Stimulated activated naive CD8-positive, alpha-beta T cell treated with anti-CD3 and anti-CD28 coated beads, Interleukin-15, Interleukin-2, amounts not matched to agents 100 ng/mL and 50 ng/mL, for 24 hours (primary cell): ENCODE measurements at regions not wholly inside any gene's neighbourhood (a gene's known extent, or its start where the extent isn't known, plus 50 kb on each side); places are given as distances from the start of the nearest gene placed in this dataset.

Experiments used
- H3K27ac Mint-ChIP-seq: one replicate; pipeline ENCODE4 v1.8.0; 2021; ENCODE audit warnings: mild to moderate bottlenecking, mixed read lengths
- H3K27me3 Mint-ChIP-seq: one replicate; pipeline ENCODE4 v1.8.0; 2021; ENCODE audit warnings: mixed read lengths
- H3K36me3 Mint-ChIP-seq: one replicate; pipeline ENCODE4 v1.8.0; 2021; ENCODE audit warnings: low read depth, mixed read lengths
- H3K4me1 Mint-ChIP-seq: one replicate; pipeline ENCODE4 v1.8.0; 2021; ENCODE audit warnings: low read depth, mixed read lengths
- H3K4me3 Mint-ChIP-seq: one replicate; pipeline ENCODE4 v1.8.0; 2021; ENCODE audit warnings: mild to moderate bottlenecking, mixed read lengths
- H3K9me3 Mint-ChIP-seq: one replicate; pipeline ENCODE4 v1.8.0; 2021; ENCODE audit warnings: mixed read lengths

- Mint-ChIP-seq H3K9me3 (no peaks in the 10 kb centered on the region), H3K36me3 (peaks cover 9% of the 10 kb centered on the region), H3K27ac (no peak overlapping the region), H3K4me3 (no peak overlapping the region), H3K27me3 (no peaks in the 10 kb centered on the region), H3K4me1 (no peaks in the 10 kb centered on the region)
Observed at GRCh38 chr2:144078106-144078505, 441.8 kb downstream of the ZEB2 start.

DNA sequence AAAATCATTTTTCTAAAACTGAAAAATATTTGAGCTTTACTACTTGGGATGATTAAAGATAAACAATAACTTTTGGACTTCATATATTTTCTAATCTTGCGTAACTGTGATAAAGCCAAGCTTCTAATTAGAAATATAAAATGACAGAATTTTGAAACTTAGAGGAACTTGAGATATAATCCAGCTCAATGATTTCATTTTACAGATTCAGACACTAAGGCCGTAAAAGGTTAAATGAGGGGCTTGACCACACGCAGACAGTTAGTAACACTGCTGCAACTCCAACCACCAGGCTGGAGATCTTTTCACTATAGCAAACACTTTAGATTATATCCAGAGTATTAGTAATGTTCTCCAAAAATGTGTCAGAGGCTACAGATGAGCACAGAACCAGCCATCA, 445.5 kb downstream of the ZEB2 start:
- no peak overlapping the region for H3K4me3 Mint-ChIP-seq
- H3K36me3 Mint-ChIP-seq = peaks cover 13% of the 10 kb centered on the region
- H3K9me3 Mint-ChIP-seq = no peaks in the 10 kb centered on the region
- H3K27ac Mint-ChIP-seq = no peak overlapping the region
- no peaks in the 10 kb centered on the region for H3K4me1 Mint-ChIP-seq
- no peaks in the 10 kb centered on the region for H3K27me3 Mint-ChIP-seq

DNA sequence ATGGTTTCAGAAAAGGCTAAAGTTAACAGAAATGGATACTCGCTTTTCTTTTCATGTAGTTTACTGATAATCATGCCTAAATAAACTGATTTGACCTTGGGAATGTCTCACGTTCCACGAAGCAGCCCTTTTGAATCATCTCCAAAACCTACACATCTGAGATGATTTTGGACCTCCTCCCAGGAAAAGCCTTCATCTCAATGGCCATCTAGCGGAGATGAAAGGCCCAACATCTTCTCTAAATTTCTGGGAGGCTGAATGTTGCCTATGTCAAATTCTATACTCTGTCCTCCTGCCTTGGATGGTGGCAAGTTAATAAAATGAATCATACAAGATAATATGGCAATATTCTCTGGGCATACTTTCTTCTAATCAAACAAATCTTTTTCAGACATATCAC, 448.5 kb downstream of the ZEB2 start:
- no peak overlapping the region for H3K4me3 Mint-ChIP-seq
- H3K4me1 Mint-ChIP-seq = no peaks in the 10 kb centered on the region
- no peak overlapping the region for H3K27ac Mint-ChIP-seq
- H3K36me3 Mint-ChIP-seq = peaks cover 17% of the 10 kb centered on the region
- no peaks in the 10 kb centered on the region for H3K9me3 Mint-ChIP-seq
- no peaks in the 10 kb centered on the region for H3K27me3 Mint-ChIP-seq

GRCh38 chr2:144067506-144067905, 452.4 kb downstream of the ZEB2 start:
- no peaks in the 10 kb centered on the region for H3K27me3 Mint-ChIP-seq
- no peaks in the 10 kb centered on the region for H3K4me1 Mint-ChIP-seq
- peaks cover 12% of the 10 kb centered on the region for H3K36me3 Mint-ChIP-seq
- H3K27ac Mint-ChIP-seq = no peak overlapping the region
- H3K9me3 Mint-ChIP-seq = no peaks in the 10 kb centered on the region
- H3K4me3 Mint-ChIP-seq = no peak overlapping the region

- Mint-ChIP-seq H3K9me3 (no peaks in the 10 kb centered on the region), H3K27me3 (no peaks in the 10 kb centered on the region), H3K4me3 (no peak overlapping the region)
Observed at GRCh38 chr2:144063602-144064001, 456.3 kb downstream of the ZEB2 start.

GRCh38 chr2:144054911-144055310, 465.0 kb downstream of the ZEB2 start:
- H3K27me3 Mint-ChIP-seq = no peaks in the 10 kb centered on the region
- no peaks in the 10 kb centered on the region for H3K9me3 Mint-ChIP-seq
- no peak overlapping the region for H3K4me3 Mint-ChIP-seq
- no peak overlapping the region for H3K27ac Mint-ChIP-seq
- no peaks in the 10 kb centered on the region for H3K4me1 Mint-ChIP-seq
- peaks cover 4% of the 10 kb centered on the region for H3K36me3 Mint-ChIP-seq

More at GRCh38 chr2:144063602-144064001, 456.3 kb downstream of the ZEB2 start:
- Mint-ChIP-seq H3K4me1 (no peaks in the 10 kb centered on the region), H3K36me3 (peaks cover 4% of the 10 kb centered on the region), H3K27ac (no peak overlapping the region)

- H3K4me1 Mint-ChIP-seq = no peaks in the 10 kb centered on the region
- peaks cover 4% of the 10 kb centered on the region for H3K36me3 Mint-ChIP-seq
- no peaks in the 10 kb centered on the region for H3K27me3 Mint-ChIP-seq
- H3K27ac Mint-ChIP-seq = no peak overlapping the region
- H3K9me3 Mint-ChIP-seq = no peaks in the 10 kb centered on the region
- no peak overlapping the region for H3K4me3 Mint-ChIP-seq
Observed at GRCh38 chr2:144052083-144052482, 467.8 kb downstream of the ZEB2 start.

- Mint-ChIP-seq H3K27me3 (no peaks in the 10 kb centered on the region), H3K27ac (no peak overlapping the region), H3K36me3 (no peaks in the 10 kb centered on the region), H3K9me3 (no peaks in the 10 kb centered on the region), H3K4me3 (no peak overlapping the region), H3K4me1 (no peaks in the 10 kb centered on the region)
Observed at GRCh38 chr2:144049137-144049536, 470.8 kb downstream of the ZEB2 start.

DNA sequence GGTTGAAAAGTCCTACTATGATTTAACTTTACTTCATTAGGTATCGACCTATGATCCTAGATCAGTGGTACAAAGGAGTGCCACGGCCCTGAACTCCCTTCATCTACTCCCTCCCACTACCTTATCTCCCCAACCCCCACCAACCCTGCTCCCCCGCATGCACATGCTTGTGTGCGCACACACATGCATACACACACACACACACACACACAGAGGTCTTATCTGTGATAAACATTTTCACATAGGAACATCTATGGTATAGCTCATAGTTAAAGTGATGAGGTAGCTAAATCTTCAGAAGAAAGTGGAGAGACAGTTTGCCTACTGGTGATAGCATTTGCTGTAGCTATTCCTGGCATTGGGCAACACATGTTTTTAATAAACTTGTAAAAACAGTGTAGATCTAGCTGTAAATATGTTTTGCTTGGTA, 471.3 kb downstream of the ZEB2 start:
- Mint-ChIP-seq H3K9me3 (no peaks in the 10 kb centered on the region), H3K27ac (no peak overlapping the region), H3K4me3 (no peak overlapping the region), H3K27me3 (no peaks in the 10 kb centered on the region), H3K36me3 (no peaks in the 10 kb centered on the region), H3K4me1 (no peaks in the 10 kb centered on the region)

DNA sequence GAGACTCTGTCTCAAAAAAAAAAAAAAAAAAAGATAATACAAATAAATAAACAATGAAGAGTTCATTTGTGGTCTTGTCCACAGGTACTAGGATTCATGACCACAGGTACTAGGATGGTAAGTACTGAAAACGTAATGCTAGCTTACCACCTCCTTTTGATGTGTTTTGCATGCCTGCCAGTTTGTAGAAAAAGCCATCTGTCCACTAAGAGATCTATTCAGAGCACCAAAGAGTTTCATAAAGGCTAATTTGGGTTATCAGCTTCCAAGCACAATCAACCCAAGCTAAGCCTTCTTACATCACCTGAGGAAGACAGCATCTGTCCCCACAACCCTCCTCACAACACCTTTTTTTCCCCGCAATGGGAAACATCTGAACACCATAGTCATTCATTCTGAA, 477.2 kb downstream of the ZEB2 start:
- peaks cover 4% of the 10 kb centered on the region for H3K4me1 Mint-ChIP-seq
- no peaks in the 10 kb centered on the region for H3K36me3 Mint-ChIP-seq
- H3K27me3 Mint-ChIP-seq = no peaks in the 10 kb centered on the region
- no peaks in the 10 kb centered on the region for H3K9me3 Mint-ChIP-seq
- H3K4me3 Mint-ChIP-seq = no peak overlapping the region
- H3K27ac Mint-ChIP-seq = no peak overlapping the region

GRCh38 chr2:144041612-144042011, 478.3 kb downstream of the ZEB2 start:
- Mint-ChIP-seq H3K9me3 (no peaks in the 10 kb centered on the region), H3K36me3 (no peaks in the 10 kb centered on the region), H3K4me1 (peaks cover 4% of the 10 kb centered on the region), H3K27ac (no peak overlapping the region), H3K4me3 (no peak overlapping the region), H3K27me3 (no peaks in the 10 kb centered on the region)

- no peak overlapping the region for H3K4me3 Mint-ChIP-seq
- H3K27me3 Mint-ChIP-seq = no peaks in the 10 kb centered on the region
- H3K36me3 Mint-ChIP-seq = no peaks in the 10 kb centered on the region
- H3K4me1 Mint-ChIP-seq = peaks cover 4% of the 10 kb centered on the region
- H3K9me3 Mint-ChIP-seq = no peaks in the 10 kb centered on the region
- no peak overlapping the region for H3K27ac Mint-ChIP-seq
Observed at GRCh38 chr2:144040834-144041233, 479.1 kb downstream of the ZEB2 start.

GRCh38 chr2:144032566-144032965, 487.4 kb downstream of the ZEB2 start:
- H3K36me3 Mint-ChIP-seq = peaks cover 21% of the 10 kb centered on the region
- H3K4me3 Mint-ChIP-seq = no peak overlapping the region

DNA sequence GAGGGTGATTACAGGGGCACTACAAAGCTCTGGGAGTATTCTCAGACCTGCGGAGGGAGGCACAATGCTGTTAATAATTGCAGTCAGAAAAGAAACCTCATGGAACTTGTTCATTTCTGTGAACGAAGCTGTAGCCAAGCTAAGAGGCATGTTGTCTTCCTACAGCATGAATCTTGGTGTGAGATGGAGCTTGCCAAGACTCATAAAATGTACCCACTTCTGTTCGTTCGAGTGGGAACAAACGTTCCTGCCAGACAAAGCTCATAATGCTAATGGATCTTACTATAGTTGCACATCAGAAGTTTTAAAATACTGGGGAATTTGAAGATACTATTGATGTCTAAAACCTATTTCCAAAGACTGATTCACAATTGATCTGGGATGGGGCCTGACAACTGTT, 489.1 kb downstream of the ZEB2 start:
- H3K4me3 Mint-ChIP-seq = no peak overlapping the region
- no peaks in the 10 kb centered on the region for H3K4me1 Mint-ChIP-seq
- no peaks in the 10 kb centered on the region for H3K27me3 Mint-ChIP-seq
- peaks cover 21% of the 10 kb centered on the region for H3K36me3 Mint-ChIP-seq
- H3K9me3 Mint-ChIP-seq = peaks cover 11% of the 10 kb centered on the region
- no peak overlapping the region for H3K27ac Mint-ChIP-seq

More at GRCh38 chr2:144032566-144032965, 487.4 kb downstream of the ZEB2 start:
- H3K27ac Mint-ChIP-seq = no peak overlapping the region
- H3K9me3 Mint-ChIP-seq = peaks cover 11% of the 10 kb centered on the region
- no peaks in the 10 kb centered on the region for H3K27me3 Mint-ChIP-seq
- H3K4me1 Mint-ChIP-seq = no peaks in the 10 kb centered on the region

- Mint-ChIP-seq H3K4me1 (no peaks in the 10 kb centered on the region), H3K4me3 (no peak overlapping the region), H3K27ac (no peak overlapping the region), H3K36me3 (peaks cover 14% of the 10 kb centered on the region), H3K27me3 (no peaks in the 10 kb centered on the region), H3K9me3 (peaks cover 4% of the 10 kb centered on the region)
Observed at GRCh38 chr2:144027593-144027992, 492.3 kb downstream of the ZEB2 start.

DNA sequence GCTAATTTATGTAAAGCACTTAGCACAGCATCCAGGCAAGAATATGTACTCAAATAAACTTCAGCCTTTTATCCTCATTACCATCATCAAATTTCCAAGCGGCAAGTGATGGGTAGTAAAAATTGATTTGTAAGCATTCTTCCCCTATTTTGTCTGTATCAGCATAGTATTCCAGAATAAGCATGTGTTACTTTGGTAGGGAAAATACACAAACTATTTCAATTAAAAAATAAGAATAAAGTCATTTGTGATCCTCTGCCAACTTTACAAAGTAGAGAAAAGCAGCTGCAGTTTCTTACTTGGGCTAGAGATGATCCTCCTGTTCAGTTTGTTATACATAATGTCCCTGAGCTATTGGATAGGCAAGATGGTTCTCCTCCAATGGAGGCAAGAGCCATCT, 493.2 kb downstream of the ZEB2 start:
- H3K4me3 Mint-ChIP-seq = no peak overlapping the region
- peaks cover 14% of the 10 kb centered on the region for H3K36me3 Mint-ChIP-seq
- peaks cover 5% of the 10 kb centered on the region for H3K9me3 Mint-ChIP-seq
- no peak overlapping the region for H3K27ac Mint-ChIP-seq
- H3K27me3 Mint-ChIP-seq = no peaks in the 10 kb centered on the region
- no peaks in the 10 kb centered on the region for H3K4me1 Mint-ChIP-seq
